ENCODE measurements at regions not wholly inside any gene's neighbourhood (a gene's known extent, or its start where the extent isn't known, plus 50 kb on each side); places are given as distances from the start of the nearest gene placed in this dataset.

DNA sequence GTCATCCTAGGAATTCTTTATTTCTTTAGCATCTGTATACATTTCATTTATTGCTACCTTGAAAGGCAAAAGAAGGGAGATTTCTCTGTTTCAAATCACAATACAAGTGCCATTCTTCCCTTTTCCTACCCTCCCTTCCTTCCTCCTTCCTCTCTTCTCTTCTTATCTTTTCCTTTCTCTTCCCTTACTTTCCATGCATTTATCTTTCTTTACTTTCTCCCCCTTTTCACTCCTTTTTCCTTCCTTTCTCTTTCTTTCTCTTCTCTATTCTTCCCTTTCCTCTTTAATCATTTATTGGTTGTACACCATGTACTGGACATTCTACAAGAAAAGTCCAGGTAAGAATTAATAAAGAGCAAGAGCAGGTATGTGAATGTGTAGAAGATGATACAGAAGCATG lies 251.0 kb upstream of the PEX5L start:
- DNase-seq = no peak

DNA sequence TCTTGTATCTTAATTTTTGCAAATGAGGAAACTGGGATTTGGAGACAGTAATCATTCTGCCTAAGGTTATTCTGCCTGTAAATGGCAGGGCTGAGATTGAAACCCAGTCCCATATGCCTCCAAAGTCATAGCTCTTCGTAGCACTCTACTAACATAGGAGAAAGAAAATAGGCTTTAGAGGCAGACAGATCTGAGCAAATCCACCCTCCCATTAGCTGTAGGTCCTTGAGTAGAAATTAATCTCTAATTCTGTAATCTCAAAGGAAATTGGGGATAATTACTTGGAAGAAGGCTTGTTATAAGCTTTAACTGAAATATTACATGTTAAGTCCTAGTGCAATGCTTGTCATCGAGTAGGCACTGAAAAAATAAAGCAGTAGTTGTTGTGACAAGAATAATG lies 252.1 kb upstream of the PEX5L start:
- DNase-seq = no peak

DNA sequence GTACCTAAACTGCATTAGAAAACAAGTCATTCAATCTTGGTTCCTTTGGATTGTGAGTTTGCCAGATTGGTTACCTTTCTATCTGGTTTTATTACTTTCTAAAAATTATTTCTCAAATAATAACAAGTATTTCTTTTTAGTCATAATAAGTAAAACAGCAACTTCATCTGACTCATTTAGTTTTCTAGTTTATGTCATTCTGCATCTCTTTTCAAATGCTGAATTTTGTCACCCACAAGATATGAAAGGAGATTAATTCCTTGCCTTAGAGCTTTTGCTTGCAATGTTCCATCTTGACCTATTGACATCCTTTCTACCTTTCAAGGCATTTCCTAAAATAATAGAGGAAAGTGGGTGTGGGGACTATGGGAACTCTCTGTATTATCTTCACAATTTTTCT lies 253.6 kb upstream of the PEX5L start:
- no peak for DNase-seq

DNA sequence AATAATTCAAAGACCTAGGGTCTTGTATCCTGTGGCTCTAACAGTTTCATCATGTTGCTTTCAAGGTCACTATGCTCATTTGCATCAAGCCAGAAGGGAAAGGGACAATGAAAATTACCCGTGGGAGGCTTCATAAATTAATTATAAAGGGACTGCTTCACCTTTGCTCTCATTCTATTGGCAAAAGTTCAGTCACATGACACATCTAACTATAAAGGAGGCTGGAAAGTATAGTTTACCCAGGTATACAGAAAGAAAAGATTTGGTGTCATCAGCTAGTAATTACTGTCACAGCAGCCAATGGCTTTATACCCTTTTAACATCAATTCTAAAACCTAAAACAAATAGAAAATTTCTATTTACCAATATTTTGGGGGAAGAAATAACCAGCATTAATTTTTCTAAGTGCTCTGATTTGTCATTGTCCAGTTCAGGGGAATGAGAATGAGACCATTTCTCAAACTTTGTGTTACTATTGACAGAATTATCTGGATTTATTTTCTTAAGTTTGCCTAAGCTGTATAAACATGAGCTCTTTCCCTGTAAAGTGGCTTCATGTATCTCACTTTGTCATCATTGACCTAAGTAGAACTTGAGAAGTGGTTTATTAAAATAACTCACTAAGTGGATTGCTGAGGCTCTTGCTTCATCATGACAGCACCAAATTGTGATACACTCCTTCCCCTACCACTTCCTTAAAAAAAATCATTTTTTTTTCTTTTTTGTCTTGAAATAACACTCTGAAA lies 257.7 kb upstream of the PEX5L start:
- DNase-seq = no peak

DNA sequence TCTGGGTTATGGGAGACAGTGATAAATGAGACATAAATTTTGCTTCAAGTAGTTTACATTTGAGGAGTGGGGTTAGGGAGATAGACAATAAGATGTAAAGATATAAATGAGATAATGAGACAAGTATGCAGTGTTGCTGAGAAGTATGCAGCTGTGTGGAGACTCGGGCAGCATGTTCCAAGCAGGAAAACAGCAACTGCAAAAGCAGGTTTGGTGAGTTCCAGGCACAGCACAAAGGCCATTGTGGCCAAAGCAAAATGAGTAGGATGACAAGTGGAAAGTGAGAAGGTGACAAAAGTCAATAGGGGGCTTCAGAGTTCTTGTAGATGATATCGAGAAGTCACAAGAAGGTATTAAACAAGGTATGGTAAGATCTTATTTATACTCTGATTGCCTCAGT lies 259.1 kb upstream of the PEX5L start:
- DNase-seq = no peak

DNA sequence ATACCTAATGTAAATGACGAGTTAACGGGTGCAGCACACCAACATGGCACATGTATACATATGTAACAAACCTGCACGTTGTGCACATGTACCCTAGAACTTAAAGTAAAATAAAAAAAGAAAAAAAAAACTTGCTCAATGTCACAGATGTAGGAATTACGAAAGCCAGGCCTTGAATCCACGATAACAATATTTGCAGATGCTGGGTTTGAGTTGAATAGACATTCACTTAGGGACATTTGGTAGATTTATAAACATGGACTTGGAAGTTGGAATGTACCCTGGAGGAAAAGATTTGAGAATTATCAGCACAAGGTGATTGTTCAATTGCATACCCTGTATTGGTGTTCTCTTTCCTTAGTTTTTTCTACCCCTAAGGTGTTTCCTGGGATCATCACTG lies 260.2 kb upstream of the PEX5L start:
- DNase-seq = no peak

DNA sequence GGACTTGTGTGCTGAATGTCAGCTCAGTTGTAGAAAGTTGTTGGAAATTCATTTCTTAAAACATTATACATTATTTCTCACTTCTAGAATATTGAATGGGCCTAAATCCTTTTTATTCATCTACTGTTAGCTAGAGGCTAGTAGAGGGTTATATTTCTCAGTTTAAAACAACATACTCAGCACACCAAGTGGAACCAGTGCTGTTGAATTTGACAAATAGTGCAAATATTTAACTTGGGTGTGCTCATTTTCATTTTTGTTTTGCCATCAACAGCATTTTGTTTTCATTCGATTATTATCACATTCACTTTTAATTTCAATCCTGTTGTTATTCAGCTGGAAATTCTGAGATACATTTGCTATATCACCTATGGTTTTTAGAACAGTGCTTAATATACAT lies 269.4 kb upstream of the PEX5L start:
- no peak for DNase-seq

DNA sequence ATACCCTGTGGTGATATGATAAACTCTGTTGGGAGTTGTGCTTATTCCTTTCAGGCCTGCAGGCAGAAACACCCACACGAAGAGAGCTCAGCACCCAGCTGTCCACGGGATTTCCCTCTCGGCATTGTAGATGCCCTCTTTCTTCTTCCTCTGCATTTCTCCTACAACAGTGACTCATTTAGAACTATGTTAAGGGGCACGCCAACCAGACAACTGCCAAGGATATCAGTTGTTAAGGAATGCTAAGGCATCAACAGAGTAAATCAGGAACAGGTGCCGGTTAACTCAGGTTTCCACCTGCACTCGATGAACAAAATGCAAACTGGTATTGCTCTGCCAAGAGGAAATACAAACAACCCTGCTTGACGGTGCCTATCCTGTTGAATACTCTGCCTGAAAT lies 270.0 kb upstream of the PEX5L start:
- no peak for DNase-seq

DNA sequence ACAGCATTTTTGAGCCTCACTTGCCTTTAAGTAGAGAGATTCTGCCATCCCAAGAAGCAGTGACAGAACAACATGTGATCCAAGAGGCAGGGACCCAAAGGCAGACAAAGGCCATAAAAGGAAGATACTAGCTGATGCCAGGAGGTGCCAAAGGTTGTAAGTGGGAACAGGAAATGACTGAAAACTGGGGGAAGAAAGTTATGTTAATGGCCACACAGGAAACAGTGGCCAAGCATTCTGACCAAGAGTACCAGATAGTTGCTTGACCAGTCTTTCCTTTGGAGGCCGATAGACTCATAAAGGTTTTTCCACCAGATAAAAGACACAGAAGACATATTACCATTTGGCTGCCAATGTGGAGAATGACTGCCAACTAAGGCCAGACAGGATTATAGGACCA lies 274.5 kb upstream of the PEX5L start:
- DNase-seq = no peak

DNA sequence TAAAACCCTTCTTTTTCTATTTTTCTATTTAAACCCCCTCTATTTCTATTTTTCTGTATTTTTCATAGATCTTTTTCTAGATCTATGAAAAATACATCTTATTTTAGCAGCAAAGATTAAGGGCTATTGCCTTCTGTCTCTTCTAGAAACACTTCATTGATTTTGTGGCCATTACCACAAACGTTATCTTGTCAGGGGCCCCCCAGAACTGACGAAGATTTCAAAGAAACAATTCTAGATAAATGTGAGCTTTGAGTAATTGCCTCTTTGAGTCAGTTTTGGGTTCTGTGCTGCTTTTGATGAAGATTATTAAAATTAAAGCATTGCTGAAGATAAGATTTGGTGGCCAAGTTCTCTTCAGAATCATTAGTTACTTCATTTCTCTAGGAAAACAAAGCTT lies 279.6 kb upstream of the PEX5L start:
- DNase-seq = no peak

DNA sequence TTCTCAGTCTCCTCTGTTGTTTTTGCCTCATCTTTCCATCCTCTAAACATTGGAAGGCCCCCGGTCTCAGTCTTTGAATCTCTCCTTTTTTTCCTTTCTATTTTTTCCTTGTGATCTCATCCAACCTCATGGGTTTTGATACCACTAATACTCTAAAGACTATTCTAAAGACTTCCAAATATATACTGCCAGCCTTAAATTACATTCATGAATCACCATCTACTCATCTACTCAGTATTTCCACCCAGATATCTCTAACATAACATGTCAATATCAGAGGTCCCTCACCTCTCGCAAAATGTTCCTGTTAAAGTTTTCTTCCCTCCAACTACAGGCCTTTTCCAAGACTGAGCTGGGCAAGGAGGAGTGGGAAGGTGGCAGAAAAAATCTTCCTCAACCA lies 282.5 kb upstream of the TTC14 start:
- DNase-seq = no peak

DNA sequence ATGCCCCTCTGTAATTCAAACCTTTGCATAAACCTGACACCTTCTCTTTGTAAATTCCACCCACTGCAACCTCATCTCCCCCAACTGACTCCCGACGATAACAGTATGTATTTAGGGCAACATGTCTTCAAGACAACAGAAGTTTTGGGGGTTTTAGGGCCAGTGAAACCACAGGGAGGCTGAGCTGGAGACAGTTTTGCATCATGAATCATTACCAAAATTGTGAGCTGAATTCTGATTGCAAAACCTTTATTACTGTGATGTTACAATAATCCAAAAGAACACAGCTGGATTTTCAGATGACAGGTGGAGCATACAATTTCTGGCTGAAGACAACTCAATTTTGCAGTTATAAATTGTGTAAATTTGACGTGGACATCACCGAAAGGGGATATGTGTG lies 281.3 kb upstream of the TTC14 start:
- DNase-seq = no peak

DNA sequence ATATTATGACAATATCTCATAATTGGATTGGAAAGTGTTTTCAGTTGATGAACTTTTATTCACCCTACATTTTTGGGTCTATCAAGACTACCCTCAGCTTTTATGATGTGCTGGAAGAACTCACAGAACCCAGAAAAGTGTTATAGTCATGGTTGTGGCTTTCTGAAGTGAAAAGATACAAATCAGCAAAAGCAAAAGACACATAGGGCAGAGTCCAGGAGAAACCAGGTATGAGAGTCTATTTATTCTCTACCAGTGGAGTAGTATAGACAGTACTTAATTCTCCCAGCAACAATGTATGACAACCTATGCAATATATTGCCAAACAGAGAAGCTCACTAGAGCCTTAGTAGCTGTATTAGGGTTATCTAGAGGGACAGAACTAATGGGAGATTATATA lies 280.4 kb upstream of the TTC14 start:
- DNase-seq = no peak

DNA sequence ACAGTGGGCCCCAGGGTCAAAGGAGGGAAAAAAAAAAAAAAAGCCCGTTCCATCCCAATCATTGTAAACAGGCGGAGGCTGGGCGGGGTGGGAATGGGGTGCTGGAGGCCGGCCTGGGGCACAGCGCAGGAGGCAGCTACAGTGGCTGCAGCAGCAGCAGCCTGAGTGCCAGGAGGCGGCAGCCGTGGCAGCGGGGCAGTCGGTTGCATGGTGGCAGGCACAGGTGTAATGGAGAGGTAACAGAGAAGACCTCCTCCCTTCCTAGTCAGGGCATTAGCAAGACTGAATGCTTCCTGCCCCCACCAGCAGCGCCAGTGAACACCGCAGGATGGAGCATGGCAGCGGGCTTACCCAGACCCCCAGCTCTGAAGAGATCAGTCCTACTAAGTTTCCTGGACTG lies 279.1 kb upstream of the TTC14 start:
- no peak for DNase-seq

DNA sequence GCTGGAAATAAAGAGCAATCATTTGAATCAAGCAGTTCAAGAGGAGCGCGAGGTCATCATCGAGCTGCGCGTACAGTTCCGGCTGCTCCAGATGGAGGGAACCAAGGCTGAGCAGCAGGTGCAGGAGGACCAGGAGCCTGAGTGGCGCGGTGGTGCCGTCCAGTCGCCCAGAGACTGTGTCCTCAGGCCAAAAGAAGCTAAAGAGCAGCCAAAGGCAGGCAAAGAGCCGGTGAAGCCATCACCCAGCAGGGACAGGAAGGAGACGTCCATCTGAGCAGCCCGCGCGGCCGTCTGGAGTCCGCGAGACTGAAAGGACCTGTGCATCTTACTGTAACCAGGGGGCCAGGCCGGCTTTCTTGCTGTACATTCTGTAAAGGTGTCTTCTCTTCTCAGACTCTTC lies 277.2 kb upstream of the TTC14 start:
- no peak for DNase-seq

DNA sequence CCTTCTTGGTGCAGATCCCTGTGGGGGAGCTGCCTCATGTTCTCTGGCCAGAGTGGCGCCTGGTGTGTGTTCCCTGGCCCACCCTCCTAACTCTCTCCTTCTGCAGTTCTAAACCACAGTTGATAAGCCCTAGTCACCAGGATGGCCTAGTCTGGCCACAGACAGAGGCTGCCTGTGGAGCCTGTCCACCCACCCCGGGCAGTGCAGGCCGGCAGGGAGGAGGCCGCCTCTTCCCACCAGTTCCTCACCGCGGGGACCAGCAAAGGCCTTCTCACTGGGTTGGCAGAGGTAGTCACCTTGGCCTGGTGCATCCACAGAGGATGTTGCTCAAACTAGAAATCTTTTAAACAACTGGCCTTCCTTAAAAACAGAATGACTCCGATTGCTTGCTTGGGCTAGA lies 276.4 kb upstream of the TTC14 start:
- DNase-seq = no peak

DNA sequence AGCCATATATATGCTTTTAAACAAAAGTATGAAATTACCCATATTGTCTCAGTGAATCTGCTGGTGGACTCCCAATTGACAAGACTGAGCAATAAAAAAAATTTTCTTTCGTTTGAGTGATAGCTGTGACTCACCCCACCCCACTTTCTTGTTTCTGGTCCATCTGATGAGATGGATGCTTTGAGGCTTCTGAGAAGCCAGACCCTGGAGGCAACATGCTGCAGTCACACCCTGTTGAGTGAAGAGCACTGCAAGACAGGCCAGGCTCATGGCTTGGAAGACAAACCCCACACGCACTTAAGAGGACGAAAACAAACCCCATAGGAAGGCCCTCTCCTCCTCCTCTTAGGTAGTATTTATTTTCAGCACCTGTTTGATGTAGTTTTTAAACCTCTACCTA lies 276.0 kb upstream of the TTC14 start:
- DNase-seq = no peak

DNA sequence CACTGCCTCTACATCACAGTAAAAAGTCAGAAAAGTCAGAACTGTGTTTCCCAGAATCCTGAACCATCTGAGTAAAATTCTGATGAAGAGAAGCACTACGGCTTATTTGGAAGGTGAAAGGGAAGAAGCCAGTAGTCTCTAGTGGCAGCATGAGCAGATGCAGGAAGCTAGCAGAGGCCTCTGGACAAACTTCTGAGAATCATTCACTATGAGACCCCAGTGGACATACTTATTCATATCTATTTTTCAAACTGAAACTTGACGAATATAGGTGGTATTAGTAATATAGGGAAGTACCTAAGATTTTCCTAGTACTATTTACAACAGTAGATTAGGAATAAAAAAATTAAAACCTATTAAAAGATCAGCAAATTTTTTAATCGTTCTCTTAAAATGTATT lies 272.8 kb upstream of the TTC14 start:
- no peak for DNase-seq

DNA sequence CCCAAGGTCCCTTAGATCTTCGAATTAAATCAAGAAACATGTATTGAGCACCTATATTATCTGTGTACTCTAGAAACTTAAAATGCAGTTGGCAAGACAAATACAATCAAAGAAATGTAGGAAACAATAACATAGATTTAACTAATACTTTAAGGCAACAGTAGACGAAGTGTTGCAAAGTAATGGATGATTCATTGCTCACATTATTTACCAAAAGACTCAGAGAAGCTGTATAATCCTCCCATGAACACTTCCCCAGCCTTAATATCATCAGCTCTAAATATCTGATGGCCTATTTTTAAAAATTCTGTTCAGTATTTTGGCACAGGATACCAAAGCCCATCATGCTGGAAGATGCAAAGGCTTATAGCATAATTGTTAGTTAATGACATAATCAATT lies 272.1 kb upstream of the TTC14 start:
- DNase-seq = no peak

DNA sequence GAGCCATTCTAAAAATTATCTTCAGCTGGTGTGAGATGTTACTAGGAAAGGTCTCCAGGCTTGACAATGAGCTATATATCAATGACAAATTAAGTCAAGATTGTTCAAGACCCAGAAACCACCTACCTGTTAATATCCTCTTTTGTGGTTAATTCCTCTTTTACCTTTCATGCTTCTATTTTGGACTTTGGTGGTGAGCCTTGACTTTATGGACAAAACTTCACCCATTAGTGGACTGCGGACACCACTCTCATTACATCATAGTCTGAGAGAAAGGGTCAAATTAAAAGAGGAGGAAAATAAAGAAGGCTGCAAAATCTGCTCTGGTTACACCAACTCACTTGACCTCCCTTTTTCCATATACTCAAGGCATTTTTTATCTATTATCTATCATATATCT lies 271.5 kb upstream of the TTC14 start:
- no peak for DNase-seq

DNA sequence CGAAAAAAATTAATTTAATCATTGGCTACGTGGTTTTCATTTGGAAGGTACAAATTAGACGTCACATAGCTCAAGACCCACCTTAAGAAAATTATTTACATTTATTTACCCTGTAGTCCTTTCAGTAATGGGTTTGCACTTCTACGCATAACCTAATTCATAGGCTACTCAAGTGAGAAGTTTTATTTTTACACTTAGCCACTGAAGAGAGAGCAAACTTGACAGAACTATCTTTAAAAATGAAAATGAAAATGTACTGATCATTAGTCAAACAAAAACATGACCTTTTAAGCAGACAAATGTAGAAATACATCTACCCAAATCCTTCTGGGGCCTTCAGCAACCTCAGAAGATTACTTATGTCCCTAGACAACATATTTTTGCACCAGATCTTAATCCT lies 269.4 kb upstream of the TTC14 start:
- no peak for DNase-seq

DNA sequence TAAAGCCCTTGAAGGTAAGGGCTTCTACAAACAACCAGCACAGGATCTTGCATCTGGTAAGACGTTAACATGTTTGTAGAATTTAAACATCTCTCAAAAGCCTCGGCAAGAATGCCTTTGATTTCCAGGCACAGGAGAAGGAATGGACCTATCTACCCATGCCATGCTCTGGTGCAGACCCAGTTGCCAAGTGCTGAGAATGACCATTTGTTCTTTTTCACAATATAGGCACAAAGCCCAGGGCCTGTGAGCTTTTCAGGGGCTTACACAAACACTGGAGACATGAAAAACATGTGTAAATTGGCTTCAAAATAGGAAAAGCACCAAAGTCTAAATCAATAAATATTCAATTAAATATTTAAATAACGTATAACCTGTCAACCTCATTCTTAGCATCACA lies 266.9 kb upstream of the TTC14 start:
- no peak for DNase-seq

DNA sequence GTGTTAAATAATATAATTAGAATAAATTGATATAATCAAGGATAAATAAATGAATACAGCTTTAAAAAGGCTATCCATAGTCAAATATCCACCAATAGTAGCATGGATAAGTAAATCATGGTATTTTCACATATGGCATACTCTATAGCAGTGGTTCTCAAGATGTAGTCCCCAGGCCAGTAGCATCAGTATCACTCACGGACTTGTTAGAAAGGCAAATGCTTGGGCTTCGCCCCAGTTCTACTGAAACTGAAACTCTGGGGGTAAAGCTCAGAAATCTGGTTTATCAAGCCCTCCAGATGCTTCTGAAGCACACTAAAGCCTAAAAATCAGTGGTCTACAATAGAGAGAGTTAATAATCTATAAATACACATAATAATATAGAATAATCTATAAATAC lies 261.6 kb upstream of the TTC14 start:
- no peak for DNase-seq

DNA sequence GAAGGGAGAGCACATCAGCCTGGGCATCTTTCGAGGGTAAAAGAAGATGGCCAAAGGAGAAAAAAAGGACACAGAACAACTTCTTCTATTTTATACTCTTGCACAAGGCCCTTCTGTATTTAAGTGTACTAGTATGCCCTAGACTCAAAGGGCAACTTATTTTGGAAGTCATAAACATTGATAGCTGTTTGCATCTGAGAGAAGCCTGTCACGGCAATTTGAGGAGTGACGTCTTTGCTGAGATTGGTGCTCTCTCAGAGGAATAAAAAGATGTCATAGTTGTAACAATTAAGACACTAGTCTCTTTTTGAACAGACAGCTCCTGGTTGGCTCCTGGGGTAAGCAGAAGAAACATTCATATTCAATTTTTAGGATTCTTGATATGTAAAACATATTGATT lies 260.4 kb upstream of the TTC14 start:
- no peak for DNase-seq

DNA sequence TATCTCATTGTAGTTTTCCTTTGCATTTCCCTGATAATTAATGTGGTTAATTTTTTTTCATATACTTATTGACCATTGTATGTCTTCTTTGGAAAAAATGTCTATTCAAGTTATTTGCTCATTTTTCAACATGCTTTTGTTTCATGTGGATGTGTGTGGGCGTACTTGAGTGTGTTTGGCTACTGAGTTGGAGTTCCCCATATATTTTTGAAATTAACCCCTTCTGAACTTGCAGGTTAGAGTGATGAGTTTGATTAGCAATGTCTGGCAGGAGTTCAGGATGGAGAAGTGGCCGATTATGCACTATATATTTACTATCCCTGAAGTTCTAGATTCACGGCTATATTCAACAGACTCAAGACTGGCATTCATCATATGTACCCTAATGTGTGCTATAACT lies 250.4 kb upstream of the TTC14 start:
- no peak for DNase-seq

DNA sequence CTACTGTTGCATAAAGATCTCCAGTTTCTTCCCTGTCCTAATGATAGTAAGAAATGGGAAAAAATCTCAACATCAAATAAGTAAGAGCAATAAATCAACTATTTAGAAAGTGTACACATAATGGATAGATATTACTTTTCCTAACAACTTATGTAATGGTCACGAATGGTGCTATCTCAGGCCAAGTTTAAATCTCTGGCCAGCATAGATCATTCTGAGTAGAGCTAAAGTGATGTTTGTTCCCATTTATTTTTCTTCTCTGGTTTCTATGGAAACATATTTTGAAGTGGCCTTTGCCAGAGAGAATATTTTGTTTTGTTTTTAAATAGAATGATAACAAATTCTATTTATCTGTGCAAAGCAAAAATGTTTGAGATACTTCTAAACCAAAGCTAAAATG lies 249.7 kb upstream of the TTC14 start:
- no peak for DNase-seq
